Renal cortex interstitium (tissue), 11 donors: ENCODE measurements at regions not wholly inside any gene's neighbourhood (a gene's known extent, or its start where the extent isn't known, plus 50 kb on each side); places are given as distances from the start of the nearest gene placed in this dataset.

Source experiments
- DNase-seq, 11 donors: peaks; one replicate each; pipeline ENCODE4 v3.0.0-alpha.2; 2013; ENCODE audit warnings: low read depth in 9 of 11, low spot score in 4 of 11; ENCODE audit errors: extremely low read depth in 1 of 11

GRCh38 chr5:116827078-116827477 is 252.5 kb upstream of the SEMA6A start:
- DNase-seq = no peak

GRCh38 chr5:116825486-116825885 is 250.9 kb upstream of the SEMA6A start:
- DNase-seq = no peak

GRCh38 chr5:116824751-116825438 is 250.3 kb upstream of the SEMA6A start:
- no peak for DNase-seq

GRCh38 chr5:116814626-116815385 is 240.2 kb upstream of the SEMA6A start:
- DNase-seq = no peak

GRCh38 chr5:116813906-116814305 is 239.3 kb upstream of the SEMA6A start:
- no peak for DNase-seq

- DNase-seq = no peak
These were observed 238.7 kb upstream of the SEMA6A start for GRCh38 chr5:116813356-116813755.

- DNase-seq = no peak
These were observed 236.3 kb upstream of the SEMA6A start for GRCh38 chr5:116810951-116811350.

GRCh38 chr5:116806836-116807235 is 232.2 kb upstream of the SEMA6A start:
- DNase-seq = peak in 10 of 11 donors; percentile 13 to 34 (median 22)

GRCh38 chr5:116799401-116799800 is 224.8 kb upstream of the SEMA6A start:
- no peak for DNase-seq

GRCh38 chr5:116795189-116795588 is 220.6 kb upstream of the SEMA6A start:
- no peak for DNase-seq

GRCh38 chr5:116789522-116789921 is 214.9 kb upstream of the SEMA6A start:
- no peak for DNase-seq

- DNase-seq = no peak
These were observed 214.3 kb upstream of the SEMA6A start for GRCh38 chr5:116788851-116789403.

GRCh38 chr5:116787570-116787969 is 212.9 kb upstream of the SEMA6A start:
- no peak for DNase-seq

GRCh38 chr5:116785106-116785505 is 210.5 kb upstream of the SEMA6A start:
- DNase-seq = no peak

GRCh38 chr5:116779846-116780245 is 205.2 kb upstream of the SEMA6A start:
- DNase-seq = no peak

GRCh38 chr5:116778651-116779280 is 204.1 kb upstream of the SEMA6A start:
- no peak for DNase-seq

- no peak for DNase-seq
These were observed 203.4 kb upstream of the SEMA6A start for GRCh38 chr5:116778032-116778431.

- DNase-seq = no peak
These were observed 199.3 kb upstream of the SEMA6A start for GRCh38 chr5:116773926-116774325.

- DNase-seq = no peak
These were observed 198.2 kb upstream of the SEMA6A start for GRCh38 chr5:116772806-116773205.

- no peak for DNase-seq
These were observed 197.5 kb upstream of the SEMA6A start for GRCh38 chr5:116772152-116772501.
